Activated B cell treated with CpG ODN at 0.5 μM for 24 hours (primary cell): ENCODE measurements at regions not wholly inside any gene's neighbourhood (a gene's known extent, or its start where the extent isn't known, plus 50 kb on each side); places are given as distances from the start of the nearest gene placed in this dataset.

Experiments
- ATAC-seq: fragments of 200-7000 bp; cut with Tn5 transposase; one replicate; pipeline ENCODE4 v1.10.0; 2021; ENCODE audit warnings: low read depth, mild to moderate bottlenecking, moderate library complexity
- CTCF ChIA-PET: fragments of 350-600 bp; sonication (Branson Sonifier 250); formaldehyde crosslinking; loops from one replicate; lab custom pipeline; 2021; ENCODE audit warnings: antibody characterized with exemption; lab: Charles Lee
- POLR2A ChIA-PET: fragments of 350-600 bp; sonication (Branson Sonifier 250); formaldehyde crosslinking; loops from one replicate; lab custom pipeline; 2021; ENCODE audit warnings: antibody characterized with exemption; lab: Charles Lee
- DNase-seq: peaks from one replicate; pipeline ENCODE4 v3.0.0; 2022
- H3K27ac Mint-ChIP-seq: one replicate; pipeline ENCODE4 v1.8.0; 2020; ENCODE audit warnings: mixed read lengths
- H3K27me3 Mint-ChIP-seq: one replicate; pipeline ENCODE4 v1.8.0; 2021; ENCODE audit warnings: mixed read lengths
- H3K36me3 Mint-ChIP-seq: one replicate; pipeline ENCODE4 v1.8.0; 2021; ENCODE audit warnings: low read depth, mixed read lengths
- H3K4me1 Mint-ChIP-seq: one replicate; pipeline ENCODE4 v1.8.0; 2021; ENCODE audit warnings: mixed read lengths
- H3K4me3 Mint-ChIP-seq: one replicate; pipeline ENCODE4 v1.8.0; 2020; ENCODE audit warnings: mild to moderate bottlenecking, mixed read lengths
- H3K9me3 Mint-ChIP-seq: one replicate; pipeline ENCODE4 v1.8.0; 2020; ENCODE audit warnings: mixed read lengths
- CTCF ChIP-seq: fragments of 200-600 bp; IDR thresholded peaks from one replicate; pipeline ENCODE4 v1.8.0; 2022; ENCODE audit warnings: antibody characterized with exemption, mild to moderate bottlenecking
- intact Hi-C: fragments of 100-400 bp; cut with micrococcal nuclease; formaldehyde crosslinking; loops from one replicate; pipeline ENCODE4 v1.15.1; 2024

- no peaks in the 10 kb centered on the region for H3K4me1 Mint-ChIP-seq
Observed at GRCh38 chr2:208929139-208929864, 494.5 kb upstream of the MAP2 start.

GRCh38 chr2:208929894-208930427 lies 493.9 kb upstream of the MAP2 start:
- H3K4me1 Mint-ChIP-seq = no peaks in the 10 kb centered on the region
- ChIA-PET POLR2A (no interaction called here), CTCF (no interaction called here)
- no peaks in the 10 kb centered on the region for H3K36me3 Mint-ChIP-seq
- no peak overlapping the region for H3K4me3 Mint-ChIP-seq
- H3K27me3 Mint-ChIP-seq = no peaks in the 10 kb centered on the region
- ATAC-seq (no peak), DNase-seq (no peak)
- no peak overlapping the region for H3K27ac Mint-ChIP-seq
- no peak for TF ChIP-seq CTCF
- H3K9me3 Mint-ChIP-seq = no peaks in the 10 kb centered on the region
- intact Hi-C loops = no loop called here

More at GRCh38 chr2:208929139-208929864, 494.5 kb upstream of the MAP2 start:
- ChIA-PET CTCF (no interaction called here), POLR2A (no interaction called here)
- no peak for DNase-seq
- Mint-ChIP-seq H3K4me3 (no peak overlapping the region), H3K27ac (no peak overlapping the region), H3K9me3 (no peaks in the 10 kb centered on the region), H3K36me3 (no peaks in the 10 kb centered on the region), H3K27me3 (no peaks in the 10 kb centered on the region)
- ATAC-seq = no peak
- intact Hi-C loops = no loop called here
- no peak for TF ChIP-seq CTCF

GRCh38 chr2:208935531-208935930 lies 488.3 kb upstream of the MAP2 start:
- Mint-ChIP-seq H3K36me3 (no peaks in the 10 kb centered on the region), H3K9me3 (no peaks in the 10 kb centered on the region), H3K4me3 (no peak overlapping the region), H3K27ac (no peak overlapping the region), H3K4me1 (no peaks in the 10 kb centered on the region), H3K27me3 (no peaks in the 10 kb centered on the region)
- POLR2A ChIA-PET = no interaction called here
- intact Hi-C loops = no loop called here
- DNase-seq (no peak), ATAC-seq (no peak)
- CTCF ChIA-PET = no interaction called here
- no peak for TF ChIP-seq CTCF

- DNase-seq = no peak
- no peak overlapping the region for H3K4me3 Mint-ChIP-seq
- H3K27me3 Mint-ChIP-seq = no peaks in the 10 kb centered on the region
- no peaks in the 10 kb centered on the region for H3K9me3 Mint-ChIP-seq
- intact Hi-C loops = no loop called here
- ChIA-PET POLR2A (no interaction called here), CTCF (no interaction called here)
- no peak for TF ChIP-seq CTCF
- ATAC-seq = no peak
- no peaks in the 10 kb centered on the region for H3K4me1 Mint-ChIP-seq
- no peak overlapping the region for H3K27ac Mint-ChIP-seq
- H3K36me3 Mint-ChIP-seq = no peaks in the 10 kb centered on the region
Observed at GRCh38 chr2:208937521-208937920, 486.3 kb upstream of the MAP2 start.

- no peaks in the 10 kb centered on the region for H3K9me3 Mint-ChIP-seq
- H3K4me3 Mint-ChIP-seq = no peak overlapping the region
- no peak for DNase-seq
- H3K27me3 Mint-ChIP-seq = no peaks in the 10 kb centered on the region
- no peak for TF ChIP-seq CTCF
- no peaks in the 10 kb centered on the region for H3K36me3 Mint-ChIP-seq
- H3K27ac Mint-ChIP-seq = no peak overlapping the region
- no peaks in the 10 kb centered on the region for H3K4me1 Mint-ChIP-seq
- no peak for ATAC-seq
- ChIA-PET CTCF (no interaction called here), POLR2A (no interaction called here)
- intact Hi-C loops = no loop called here
Observed at GRCh38 chr2:208939852-208940251, 484.0 kb upstream of the MAP2 start.
